Endothelial cell (in vitro differentiated cells): ENCODE measurements at regions not wholly inside any gene's neighbourhood (a gene's known extent, or its start where the extent isn't known, plus 50 kb on each side); places are given as distances from the start of the nearest gene placed in this dataset.

Source experiments
- DNase-seq: peaks from one replicate; pipeline ENCODE4 v3.0.0; 2021; ENCODE audit warnings: low spot score
- H3K27ac Mint-ChIP-seq: one replicate; pipeline ENCODE4 v1.8.0; 2021; ENCODE audit warnings: mixed read lengths, inconsistent platforms; ENCODE audit not compliant: unreplicated experiment
- H3K27me3 Mint-ChIP-seq: one replicate; pipeline ENCODE4 v1.8.0; 2021; ENCODE audit warnings: mild to moderate bottlenecking, moderate library complexity, mixed read lengths, inconsistent platforms; ENCODE audit not compliant: unreplicated experiment
- H3K36me3 Mint-ChIP-seq: one replicate; pipeline ENCODE4 v1.8.0; 2021; ENCODE audit warnings: mild to moderate bottlenecking, low read depth, mixed read lengths, inconsistent platforms; ENCODE audit not compliant: unreplicated experiment
- H3K4me1 Mint-ChIP-seq: one replicate; pipeline ENCODE4 v1.8.0; 2021; ENCODE audit warnings: mild to moderate bottlenecking, mixed read lengths, inconsistent platforms; ENCODE audit not compliant: unreplicated experiment
- H3K4me3 Mint-ChIP-seq: one replicate; pipeline ENCODE4 v1.8.0; 2021; ENCODE audit warnings: mild to moderate bottlenecking, mixed read lengths, inconsistent platforms; ENCODE audit not compliant: unreplicated experiment
- H3K9me3 Mint-ChIP-seq: one replicate; pipeline ENCODE4 v1.8.0; 2021; ENCODE audit warnings: mixed read lengths, inconsistent platforms; ENCODE audit not compliant: unreplicated experiment
- TF ChIP-seq, protein P1 (sequence below): fragments of 200-600 bp; sonication (generic); IDR thresholded peaks from one replicate; pipeline ENCODE4 v1.5.0; 2021; ENCODE audit warnings: antibody characterized with exemption; ENCODE audit not compliant: unreplicated experiment

DNA sequence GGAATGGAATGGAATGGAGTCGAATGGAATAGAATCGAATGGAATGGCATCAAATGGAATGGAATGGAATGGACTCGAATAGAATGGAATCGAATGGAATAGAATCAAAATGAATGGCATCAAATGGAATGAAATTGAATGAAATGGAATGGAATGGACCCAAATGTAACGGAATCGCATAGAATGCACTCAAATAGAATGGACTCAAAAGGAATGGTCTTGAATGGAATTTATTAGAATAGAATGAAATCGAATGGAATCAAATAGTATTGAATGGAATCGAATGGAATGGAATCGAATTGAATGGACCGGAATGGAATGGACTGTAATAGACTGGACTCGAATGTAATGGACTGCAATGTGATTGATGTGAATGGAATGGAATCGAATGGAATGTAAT, 501.4 kb upstream of the WSB1 start:
- no peak for DNase-seq
- Mint-ChIP-seq H3K36me3 (no peaks in the 10 kb centered on the region), H3K9me3 (no peaks in the 10 kb centered on the region), H3K4me3 (no peak overlapping the region), H3K27me3 (no peaks in the 10 kb centered on the region), H3K27ac (no peak overlapping the region), H3K4me1 (no peaks in the 10 kb centered on the region)
- TF ChIP-seq, protein P1, sequence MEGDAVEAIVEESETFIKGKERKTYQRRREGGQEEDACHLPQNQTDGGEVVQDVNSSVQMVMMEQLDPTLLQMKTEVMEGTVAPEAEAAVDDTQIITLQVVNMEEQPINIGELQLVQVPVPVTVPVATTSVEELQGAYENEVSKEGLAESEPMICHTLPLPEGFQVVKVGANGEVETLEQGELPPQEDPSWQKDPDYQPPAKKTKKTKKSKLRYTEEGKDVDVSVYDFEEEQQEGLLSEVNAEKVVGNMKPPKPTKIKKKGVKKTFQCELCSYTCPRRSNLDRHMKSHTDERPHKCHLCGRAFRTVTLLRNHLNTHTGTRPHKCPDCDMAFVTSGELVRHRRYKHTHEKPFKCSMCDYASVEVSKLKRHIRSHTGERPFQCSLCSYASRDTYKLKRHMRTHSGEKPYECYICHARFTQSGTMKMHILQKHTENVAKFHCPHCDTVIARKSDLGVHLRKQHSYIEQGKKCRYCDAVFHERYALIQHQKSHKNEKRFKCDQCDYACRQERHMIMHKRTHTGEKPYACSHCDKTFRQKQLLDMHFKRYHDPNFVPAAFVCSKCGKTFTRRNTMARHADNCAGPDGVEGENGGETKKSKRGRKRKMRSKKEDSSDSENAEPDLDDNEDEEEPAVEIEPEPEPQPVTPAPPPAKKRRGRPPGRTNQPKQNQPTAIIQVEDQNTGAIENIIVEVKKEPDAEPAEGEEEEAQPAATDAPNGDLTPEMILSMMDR, result no peak

DNA sequence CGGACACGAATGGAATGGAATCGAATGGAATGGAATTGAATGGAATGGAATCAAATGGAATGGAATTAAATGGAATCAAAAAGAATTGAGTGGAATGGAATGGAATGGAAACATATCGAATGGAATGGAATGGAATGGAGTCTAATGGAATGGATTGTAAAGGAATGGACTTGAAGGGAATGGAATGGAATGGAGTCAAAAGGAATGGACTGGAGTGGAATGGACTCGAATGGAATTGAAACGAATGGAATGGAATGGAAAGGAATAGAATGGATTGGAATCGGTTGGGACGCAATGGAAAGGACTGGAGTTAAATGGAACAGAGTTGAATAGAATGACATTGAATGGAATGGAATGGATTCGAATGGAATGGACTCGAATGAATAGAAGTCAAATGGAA, 486.9 kb upstream of the WSB1 start:
- TF ChIP-seq, protein P1, result no peak
- H3K27me3 Mint-ChIP-seq, result no peaks in the 10 kb centered on the region
- H3K4me3 Mint-ChIP-seq, result no peak overlapping the region
- H3K9me3 Mint-ChIP-seq, result no peaks in the 10 kb centered on the region
- H3K36me3 Mint-ChIP-seq, result no peaks in the 10 kb centered on the region
- DNase-seq, result no peak
- no peaks in the 10 kb centered on the region for H3K4me1 Mint-ChIP-seq
- no peak overlapping the region for H3K27ac Mint-ChIP-seq

DNA sequence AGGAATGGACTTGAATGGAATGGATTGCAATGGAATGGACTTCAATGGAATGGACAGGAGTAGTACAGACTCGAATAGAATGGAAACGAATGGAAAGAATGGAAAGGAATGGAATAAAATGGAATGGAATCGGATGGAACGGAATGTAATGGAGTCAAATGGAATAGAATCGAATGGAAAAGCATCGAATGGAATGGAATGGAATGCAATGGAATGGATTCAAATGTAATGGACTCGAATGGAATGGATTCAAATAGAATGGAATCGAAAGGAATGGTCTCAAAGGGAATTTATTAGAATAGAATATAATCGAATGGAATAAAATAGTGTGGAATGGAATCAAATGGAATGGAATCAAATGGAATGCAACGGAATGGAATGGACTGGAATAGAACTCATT, 484.9 kb upstream of the WSB1 start:
- H3K4me1 Mint-ChIP-seq, result no peaks in the 10 kb centered on the region
- H3K4me3 Mint-ChIP-seq, result no peak overlapping the region
- no peak overlapping the region for H3K27ac Mint-ChIP-seq
- H3K9me3 Mint-ChIP-seq, result no peaks in the 10 kb centered on the region
- no peaks in the 10 kb centered on the region for H3K36me3 Mint-ChIP-seq
- H3K27me3 Mint-ChIP-seq, result no peaks in the 10 kb centered on the region
- TF ChIP-seq, protein P1, result no peak
- DNase-seq, result no peak

DNA sequence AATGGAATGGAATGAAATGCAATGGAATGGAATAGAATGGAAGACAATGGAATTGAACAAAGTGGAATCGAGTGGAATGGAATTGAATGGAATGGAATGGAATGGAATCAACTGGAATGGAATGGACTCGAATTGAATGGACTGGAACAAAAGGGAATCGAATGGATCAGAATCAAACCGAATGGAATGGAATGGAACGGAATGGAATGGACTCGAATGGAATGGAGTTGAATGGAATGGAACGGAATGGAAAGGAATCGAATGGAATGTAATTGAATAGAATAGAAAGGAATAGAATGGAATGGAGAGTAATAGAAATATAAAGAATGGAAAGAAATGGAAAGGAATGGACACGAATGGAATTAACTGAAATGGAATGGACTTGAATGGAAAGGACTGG, 475.2 kb upstream of the WSB1 start:
- Mint-ChIP-seq H3K9me3 (no peaks in the 10 kb centered on the region), H3K27ac (no peak overlapping the region), H3K27me3 (no peaks in the 10 kb centered on the region), H3K36me3 (no peaks in the 10 kb centered on the region), H3K4me3 (no peak overlapping the region), H3K4me1 (no peaks in the 10 kb centered on the region)
- TF ChIP-seq, protein P1, result no peak
- no peak for DNase-seq
